ENCODE measurements at regions not wholly inside any gene's neighbourhood (a gene's known extent, or its start where the extent isn't known, plus 50 kb on each side); places are given as distances from the start of the nearest gene placed in this dataset.
"Not testable (repeated sequence)": the region's sequence is repeated elsewhere in the genome, so short reads cannot be mapped to it uniquely, and the experiment has no call there.

- no peak for DNase-seq
Observed at GRCh38 chr1:4121834-4122512, 221.9 kb upstream of the C1orf174 start.

GRCh38 chr1:4122513-4123160, 222.6 kb upstream of the C1orf174 start:
- DNase-seq: no peak

GRCh38 chr1:4124631-4125145, 224.6 kb upstream of the C1orf174 start:
- no peak for DNase-seq

GRCh38 chr1:4126251-4126650, 226.2 kb upstream of the C1orf174 start:
- no peak for DNase-seq

GRCh38 chr1:4126731-4127591, 226.9 kb upstream of the C1orf174 start:
- DNase-seq: no peak

GRCh38 chr1:4127592-4128140, 227.6 kb upstream of the C1orf174 start:
- no peak for DNase-seq

- no peak for DNase-seq
Observed at GRCh38 chr1:4128616-4129015, 228.5 kb upstream of the C1orf174 start.

GRCh38 chr1:4129693-4130092, 229.6 kb upstream of the C1orf174 start:
- no peak for DNase-seq

GRCh38 chr1:4130096-4130495, 230.0 kb upstream of the C1orf174 start:
- no peak for DNase-seq

- DNase-seq: no peak
Observed at GRCh38 chr1:4131734-4132133, 231.7 kb upstream of the C1orf174 start.

- no peak for DNase-seq
Observed at GRCh38 chr1:4132352-4133296, 232.6 kb upstream of the C1orf174 start.

- DNase-seq: no peak
Observed at GRCh38 chr1:4133297-4133938, 233.3 kb upstream of the C1orf174 start.

- DNase-seq: no peak
Observed at GRCh38 chr1:4133939-4134321, 233.9 kb upstream of the C1orf174 start.

- not testable (repeated sequence) for DNase-seq
Observed at GRCh38 chr1:4135853-4136252, 235.8 kb upstream of the C1orf174 start.

- no peak for DNase-seq
Observed at GRCh38 chr1:4137621-4138415, 237.7 kb upstream of the C1orf174 start.

GRCh38 chr1:4139646-4140045, 239.6 kb upstream of the C1orf174 start:
- DNase-seq: no peak

GRCh38 chr1:4140241-4140640, 240.2 kb upstream of the C1orf174 start:
- DNase-seq: no peak

GRCh38 chr1:4140821-4141220, 240.7 kb upstream of the C1orf174 start:
- DNase-seq: no peak

GRCh38 chr1:4144349-4144971, 244.4 kb upstream of the C1orf174 start:
- no peak for DNase-seq

GRCh38 chr1:4146101-4146500, 246.0 kb upstream of the C1orf174 start:
- DNase-seq: no peak

All from NCI-H1105 treated with DMSO at 0.1 percent for 48 hours (cell line).